Activated T-cell treated with anti-CD3 and anti-CD28 coated beads, Interleukin-2, amount 50 U/mL, for 4 hours (primary cell): ENCODE measurements at regions not wholly inside any gene's neighbourhood (a gene's known extent, or its start where the extent isn't known, plus 50 kb on each side); places are given as distances from the start of the nearest gene placed in this dataset.

Source experiments
- ATAC-seq, 2 donors: fragments of 200-7000 bp; cut with Tn5 transposase; one replicate each; pipeline ENCODE4 v1.10.0; 2021
- DNase-seq: peaks from one replicate; pipeline ENCODE4 v3.0.0-alpha.2; 2020
- H3K27me3 Mint-ChIP-seq: one replicate; pipeline ENCODE4 v1.8.0; 2021; ENCODE audit warnings: low read depth, mixed read lengths
- H3K36me3 Mint-ChIP-seq: one replicate; pipeline ENCODE4 v1.8.0; 2022; ENCODE audit warnings: mixed read lengths; ENCODE audit not compliant: insufficient read depth
- H3K4me1 Mint-ChIP-seq: one replicate; pipeline ENCODE4 v1.8.0; 2021; ENCODE audit warnings: low read depth, mixed read lengths
- H3K4me3 Mint-ChIP-seq: one replicate; pipeline ENCODE4 v1.8.0; 2021; ENCODE audit warnings: mild to moderate bottlenecking, moderate library complexity, mixed read lengths
- H3K9me3 Mint-ChIP-seq: one replicate; pipeline ENCODE4 v1.8.0; 2021; ENCODE audit warnings: mixed read lengths

GRCh38 chr3:41011854-41012253 is 187.5 kb upstream of the CTNNB1 start:
- DNase-seq (no peak), ATAC-seq (no peak)
- Mint-ChIP-seq H3K9me3 (peaks cover 13% of the 10 kb centered on the region), H3K27me3 (peaks cover 12% of the 10 kb centered on the region), H3K4me3 (no peak overlapping the region), H3K4me1 (no peaks in the 10 kb centered on the region), H3K36me3 (no peaks in the 10 kb centered on the region)

DNA sequence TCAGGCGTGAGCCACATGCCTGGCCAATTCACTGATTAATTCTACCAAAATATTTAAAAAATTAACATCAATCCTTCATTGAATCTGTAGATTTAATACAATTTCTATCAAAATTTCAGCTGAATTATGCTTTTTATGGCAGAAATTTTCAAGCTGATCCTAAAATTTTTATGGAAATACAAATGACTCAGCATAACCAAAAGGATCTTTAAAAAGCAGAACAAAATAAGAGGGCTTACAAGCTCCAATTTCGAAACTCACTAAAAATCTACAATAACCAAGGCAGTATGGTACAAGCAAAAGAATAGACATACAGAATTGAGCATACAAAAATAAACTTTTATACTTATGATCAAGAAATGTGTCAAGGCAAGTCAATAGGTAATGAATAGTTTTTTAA is 180.4 kb upstream of the CTNNB1 start:
- no peaks in the 10 kb centered on the region for H3K9me3 Mint-ChIP-seq
- ATAC-seq, result no peak
- no peak overlapping the region for H3K4me3 Mint-ChIP-seq

GRCh38 chr3:41024031-41024836 is 175.1 kb upstream of the CTNNB1 start:
- Mint-ChIP-seq H3K4me3 (no peak overlapping the region), H3K36me3 (no peaks in the 10 kb centered on the region)

More for the DNA sequence above, 180.4 kb upstream of the CTNNB1 start:
- no peak for DNase-seq
- Mint-ChIP-seq H3K36me3 (no peaks in the 10 kb centered on the region), H3K27me3 (peaks cover 9% of the 10 kb centered on the region), H3K4me1 (no peaks in the 10 kb centered on the region)

DNA sequence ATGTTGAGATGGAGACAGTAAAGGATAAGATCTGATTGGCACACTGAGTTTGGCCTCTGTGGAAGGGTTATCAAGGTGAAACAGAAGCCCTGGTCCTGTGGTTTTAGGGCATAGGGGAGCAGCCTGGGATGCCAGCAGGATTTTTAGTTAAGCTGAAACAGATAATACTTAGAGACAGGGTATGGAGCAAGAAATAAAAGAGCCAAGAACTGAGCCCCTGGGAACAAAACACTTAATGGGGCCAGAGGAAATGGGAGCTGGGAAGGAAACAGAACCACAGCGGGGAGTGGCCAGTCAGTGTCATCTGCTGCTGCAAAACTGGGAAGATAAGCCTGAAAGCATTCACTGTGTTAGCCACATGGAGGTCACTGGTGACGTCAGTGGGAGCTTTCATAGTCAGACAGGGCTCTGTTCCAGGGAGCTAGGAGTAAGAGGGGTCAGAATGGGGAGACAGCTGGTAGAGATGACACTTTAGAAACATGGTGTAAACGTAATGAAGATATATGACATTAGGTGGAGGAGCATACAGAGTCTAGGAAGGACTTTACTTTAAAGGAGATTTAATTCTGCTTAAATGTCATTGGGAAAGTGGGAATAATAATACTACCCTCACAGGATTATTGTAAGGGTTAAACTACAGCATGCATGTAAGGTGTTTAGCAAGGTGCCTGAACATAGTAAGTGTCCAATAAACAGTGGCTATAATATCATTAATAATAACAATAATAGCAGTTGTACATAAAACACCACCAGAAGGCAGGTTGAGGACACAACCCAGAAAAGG is 172.7 kb upstream of the CTNNB1 start:
- Mint-ChIP-seq H3K4me3 (no peak overlapping the region), H3K9me3 (no peaks in the 10 kb centered on the region), H3K36me3 (no peaks in the 10 kb centered on the region), H3K27me3 (peaks cover 7% of the 10 kb centered on the region), H3K4me1 (no peaks in the 10 kb centered on the region)
- no peak for DNase-seq
- no peak for ATAC-seq

More at GRCh38 chr3:41024031-41024836, 175.1 kb upstream of the CTNNB1 start:
- DNase-seq (no peak), ATAC-seq (no peak)
- Mint-ChIP-seq H3K27me3 (peaks cover 8% of the 10 kb centered on the region), H3K9me3 (no peaks in the 10 kb centered on the region), H3K4me1 (no peaks in the 10 kb centered on the region)

- no peak for DNase-seq
- no peak for ATAC-seq
- Mint-ChIP-seq H3K4me1 (no peaks in the 10 kb centered on the region), H3K4me3 (no peak overlapping the region), H3K36me3 (no peaks in the 10 kb centered on the region), H3K27me3 (peaks cover 7% of the 10 kb centered on the region), H3K9me3 (no peaks in the 10 kb centered on the region)
Measured at GRCh38 chr3:41029356-41029755, 169.9 kb upstream of the CTNNB1 start.

- ATAC-seq (no peak), DNase-seq (no peak)
- no peak overlapping the region for H3K4me3 Mint-ChIP-seq
- H3K36me3 Mint-ChIP-seq, result no peaks in the 10 kb centered on the region
- no peaks in the 10 kb centered on the region for H3K4me1 Mint-ChIP-seq
- H3K27me3 Mint-ChIP-seq, result peaks cover 5% of the 10 kb centered on the region
- no peaks in the 10 kb centered on the region for H3K9me3 Mint-ChIP-seq
Measured at GRCh38 chr3:41030220-41030619, 169.1 kb upstream of the CTNNB1 start.

DNA sequence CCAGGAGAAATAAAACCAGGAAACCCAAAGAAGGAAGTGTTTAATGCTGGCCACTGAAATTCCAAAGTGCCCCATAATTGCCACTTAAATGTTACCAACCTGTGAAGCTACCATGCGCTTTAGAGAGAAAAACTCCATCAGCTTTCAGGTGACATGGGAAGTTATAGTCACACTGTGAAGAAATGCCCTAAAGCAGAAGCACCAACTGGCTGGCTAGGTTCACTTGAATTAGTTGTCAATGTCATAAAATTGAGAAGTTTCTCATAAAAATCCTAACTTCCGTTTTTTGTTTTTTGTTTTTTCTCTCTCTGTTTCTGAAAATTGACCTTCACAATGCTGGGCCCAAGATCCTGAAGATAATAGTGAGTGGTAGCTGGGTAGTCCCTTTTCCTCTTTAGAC is 167.9 kb upstream of the CTNNB1 start:
- no peaks in the 10 kb centered on the region for H3K36me3 Mint-ChIP-seq
- ATAC-seq, result no peak
- no peaks in the 10 kb centered on the region for H3K9me3 Mint-ChIP-seq
- no peaks in the 10 kb centered on the region for H3K4me1 Mint-ChIP-seq
- H3K4me3 Mint-ChIP-seq, result no peak overlapping the region
- DNase-seq, result no peak
- peaks cover 8% of the 10 kb centered on the region for H3K27me3 Mint-ChIP-seq

- H3K9me3 Mint-ChIP-seq, result no peaks in the 10 kb centered on the region
- no peaks in the 10 kb centered on the region for H3K36me3 Mint-ChIP-seq
- DNase-seq (no peak), ATAC-seq (no peak)
- no peaks in the 10 kb centered on the region for H3K4me1 Mint-ChIP-seq
- H3K27me3 Mint-ChIP-seq, result peaks cover 14% of the 10 kb centered on the region
- H3K4me3 Mint-ChIP-seq, result no peak overlapping the region
Measured at GRCh38 chr3:41033956-41034519, 165.3 kb upstream of the CTNNB1 start.

GRCh38 chr3:41035456-41036022 is 163.8 kb upstream of the CTNNB1 start:
- Mint-ChIP-seq H3K27me3 (peaks cover 17% of the 10 kb centered on the region), H3K4me1 (no peaks in the 10 kb centered on the region), H3K9me3 (no peaks in the 10 kb centered on the region), H3K36me3 (no peaks in the 10 kb centered on the region), H3K4me3 (no peak overlapping the region)
- ATAC-seq, result no peak
- no peak for DNase-seq

- DNase-seq (no peak), ATAC-seq (no peak)
- Mint-ChIP-seq H3K36me3 (no peaks in the 10 kb centered on the region), H3K4me3 (no peak overlapping the region), H3K4me1 (no peaks in the 10 kb centered on the region), H3K27me3 (peaks cover 15% of the 10 kb centered on the region), H3K9me3 (no peaks in the 10 kb centered on the region)
Measured at GRCh38 chr3:41037651-41038334, 161.5 kb upstream of the CTNNB1 start.

DNA sequence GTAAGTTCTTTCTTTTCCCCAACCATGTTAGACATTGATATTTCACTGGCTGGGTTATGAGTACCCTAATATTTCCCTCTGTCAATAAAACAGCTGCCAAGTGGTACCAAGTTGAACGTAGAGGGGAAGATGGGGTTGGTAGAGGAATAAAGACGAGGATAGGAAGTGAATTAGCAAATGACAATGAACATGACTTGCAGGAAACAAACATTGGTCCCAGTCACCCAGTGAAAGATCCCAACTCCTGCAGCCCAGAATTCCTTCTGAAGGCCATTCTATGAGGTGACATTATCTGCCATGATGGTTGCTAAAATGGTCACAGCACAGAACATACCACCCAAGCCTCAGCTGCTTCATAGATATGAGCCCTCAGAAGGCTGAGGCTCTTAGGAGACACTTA is 159.0 kb upstream of the CTNNB1 start:
- H3K36me3 Mint-ChIP-seq, result no peaks in the 10 kb centered on the region
- no peaks in the 10 kb centered on the region for H3K4me1 Mint-ChIP-seq
- no peak overlapping the region for H3K4me3 Mint-ChIP-seq

GRCh38 chr3:41041462-41041861 is 157.8 kb upstream of the CTNNB1 start:
- Mint-ChIP-seq H3K4me1 (no peaks in the 10 kb centered on the region), H3K4me3 (no peak overlapping the region), H3K36me3 (no peaks in the 10 kb centered on the region), H3K27me3 (peaks cover 8% of the 10 kb centered on the region), H3K9me3 (no peaks in the 10 kb centered on the region)
- no peak for DNase-seq
- ATAC-seq, result no peak

More for the DNA sequence above, 159.0 kb upstream of the CTNNB1 start:
- peaks cover 12% of the 10 kb centered on the region for H3K27me3 Mint-ChIP-seq
- ATAC-seq (no peak), DNase-seq (no peak)
- no peaks in the 10 kb centered on the region for H3K9me3 Mint-ChIP-seq

- peaks cover 8% of the 10 kb centered on the region for H3K27me3 Mint-ChIP-seq
- DNase-seq (no peak), ATAC-seq (no peak)
- H3K36me3 Mint-ChIP-seq, result no peaks in the 10 kb centered on the region
- no peak overlapping the region for H3K4me3 Mint-ChIP-seq
- H3K9me3 Mint-ChIP-seq, result no peaks in the 10 kb centered on the region
- no peaks in the 10 kb centered on the region for H3K4me1 Mint-ChIP-seq
Measured at GRCh38 chr3:41041899-41042298, 157.4 kb upstream of the CTNNB1 start.

DNA sequence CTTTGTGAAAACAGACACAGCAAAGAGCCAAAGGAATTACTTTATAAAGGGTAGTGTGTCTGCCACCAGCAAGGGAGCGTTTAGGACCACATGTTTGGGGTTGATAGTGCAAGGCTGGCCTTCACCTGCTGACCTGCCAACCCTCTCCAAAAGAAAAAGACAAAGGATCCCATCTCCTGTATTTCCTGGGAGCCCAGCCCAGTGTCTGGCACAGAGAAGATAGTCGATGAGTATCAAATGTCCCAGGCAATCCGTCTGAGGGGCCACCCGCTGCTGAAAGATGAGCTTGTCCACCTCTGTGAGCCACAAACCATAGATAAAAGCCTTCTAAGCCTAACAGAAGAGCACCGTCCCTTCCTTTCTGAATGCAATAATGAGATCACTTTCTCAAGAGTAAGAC is 154.8 kb upstream of the CTNNB1 start:
- Mint-ChIP-seq H3K27me3 (peaks cover 4% of the 10 kb centered on the region), H3K9me3 (no peaks in the 10 kb centered on the region), H3K4me1 (no peaks in the 10 kb centered on the region), H3K36me3 (no peaks in the 10 kb centered on the region), H3K4me3 (no peak overlapping the region)
- DNase-seq (no peak), ATAC-seq (no peak)
